ENCODE measurements at regions not wholly inside any gene's neighbourhood (a gene's known extent, or its start where the extent isn't known, plus 50 kb on each side); places are given as distances from the start of the nearest gene placed in this dataset.

- no peak for DNase-seq
Observed at GRCh38 chr3:137205394-137206045, 247.7 kb downstream of the IL20RB start.

GRCh38 chr3:137207616-137208015 lies 249.8 kb downstream of the IL20RB start:
- DNase-seq: no peak

GRCh38 chr3:137217733-137218132 lies 259.9 kb downstream of the IL20RB start:
- DNase-seq: no peak

GRCh38 chr3:137219801-137220445 lies 262.1 kb downstream of the IL20RB start:
- DNase-seq: no peak

GRCh38 chr3:137222736-137223225 lies 265.0 kb downstream of the IL20RB start:
- DNase-seq: no peak

GRCh38 chr3:137224464-137224863 lies 266.7 kb downstream of the IL20RB start:
- DNase-seq: no peak

- no peak for DNase-seq
Observed at GRCh38 chr3:137242836-137243400, 285.1 kb downstream of the IL20RB start.

- DNase-seq: no peak
Observed at GRCh38 chr3:137246491-137246890, 288.7 kb downstream of the IL20RB start.

GRCh38 chr3:137249311-137249940 lies 291.6 kb downstream of the IL20RB start:
- no peak for DNase-seq

- no peak for DNase-seq
Observed at GRCh38 chr3:137259089-137259488, 301.3 kb downstream of the IL20RB start.

- DNase-seq: no peak
Observed at GRCh38 chr3:137259701-137260100, 301.9 kb downstream of the IL20RB start.

GRCh38 chr3:137264071-137264820 lies 306.5 kb downstream of the IL20RB start:
- no peak for DNase-seq

- no peak for DNase-seq
Observed at GRCh38 chr3:137264843-137265330, 307.1 kb downstream of the IL20RB start.

GRCh38 chr3:137282871-137283270 lies 325.1 kb downstream of the IL20RB start:
- no peak for DNase-seq

GRCh38 chr3:137285924-137286323 lies 328.1 kb downstream of the IL20RB start:
- no peak for DNase-seq

- DNase-seq: no peak
Observed at GRCh38 chr3:137293086-137293485, 335.3 kb downstream of the IL20RB start.

GRCh38 chr3:137294139-137294538 lies 336.4 kb downstream of the IL20RB start:
- no peak for DNase-seq

GRCh38 chr3:137294839-137295238 lies 337.1 kb downstream of the IL20RB start:
- no peak for DNase-seq

GRCh38 chr3:137295336-137295735 lies 337.6 kb downstream of the IL20RB start:
- DNase-seq: no peak

GRCh38 chr3:137296116-137296515 lies 338.3 kb downstream of the IL20RB start:
- DNase-seq: no peak

GRCh38 chr3:137297770-137298169 lies 340.0 kb downstream of the IL20RB start:
- DNase-seq: no peak

- DNase-seq: no peak
Observed at GRCh38 chr3:137300703-137301102, 342.9 kb downstream of the IL20RB start.
